GM19438 (cell line): ENCODE measurements at regions not wholly inside any gene's neighbourhood (a gene's known extent, or its start where the extent isn't known, plus 50 kb on each side); places are given as distances from the start of the nearest gene placed in this dataset.

Experiments
- ATAC-seq: cut with Tn5 transposase; IDR thresholded peaks from one replicate; pipeline ENCODE4 v1.9.1; 2021; ENCODE audit warnings: low read depth; ENCODE audit not compliant: unreplicated experiment

DNA sequence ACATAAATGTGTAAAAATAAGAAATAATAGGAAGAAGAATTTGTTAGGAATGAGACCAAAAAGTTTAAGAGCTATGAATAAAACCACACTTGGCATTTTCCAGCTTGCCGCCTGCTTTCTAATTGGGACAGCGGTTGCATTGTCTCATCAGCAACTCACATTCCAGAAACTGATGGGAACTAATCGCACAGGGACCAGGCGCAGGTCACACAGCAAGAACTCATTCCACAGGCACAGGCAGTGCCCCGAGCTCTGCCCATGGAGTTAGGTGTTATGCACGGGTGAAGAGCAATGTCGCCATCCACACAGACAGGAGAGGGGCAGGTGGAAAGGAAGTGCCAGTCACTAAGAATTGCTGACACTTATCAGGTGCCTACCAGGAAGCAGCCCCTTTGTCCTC, 279.9 kb downstream of the NSG2 start:
- ATAC-seq: no peak

- ATAC-seq: no peak
Observed at GRCh38 chr5:174325961-174326360, 280.5 kb downstream of the NSG2 start.

DNA sequence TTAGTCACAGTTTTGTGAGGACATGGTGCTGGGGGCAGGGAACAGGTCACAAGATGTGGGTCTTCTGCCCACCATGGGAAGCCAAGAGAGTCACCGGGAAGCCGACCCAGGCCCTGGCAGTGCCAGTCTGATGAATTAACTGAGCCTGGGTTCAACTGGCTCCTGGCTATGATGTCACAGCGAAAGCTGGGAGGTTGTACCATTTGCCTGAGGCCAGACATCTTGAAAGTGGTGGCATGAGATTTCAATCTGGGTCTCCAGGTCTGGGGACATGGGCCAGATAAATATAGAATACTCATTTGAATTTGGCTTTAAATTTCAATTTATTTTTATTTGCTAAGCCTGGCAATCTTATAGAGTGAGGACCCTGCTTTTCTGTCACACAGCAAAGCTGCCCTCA, 280.9 kb downstream of the NSG2 start:
- ATAC-seq: no peak

DNA sequence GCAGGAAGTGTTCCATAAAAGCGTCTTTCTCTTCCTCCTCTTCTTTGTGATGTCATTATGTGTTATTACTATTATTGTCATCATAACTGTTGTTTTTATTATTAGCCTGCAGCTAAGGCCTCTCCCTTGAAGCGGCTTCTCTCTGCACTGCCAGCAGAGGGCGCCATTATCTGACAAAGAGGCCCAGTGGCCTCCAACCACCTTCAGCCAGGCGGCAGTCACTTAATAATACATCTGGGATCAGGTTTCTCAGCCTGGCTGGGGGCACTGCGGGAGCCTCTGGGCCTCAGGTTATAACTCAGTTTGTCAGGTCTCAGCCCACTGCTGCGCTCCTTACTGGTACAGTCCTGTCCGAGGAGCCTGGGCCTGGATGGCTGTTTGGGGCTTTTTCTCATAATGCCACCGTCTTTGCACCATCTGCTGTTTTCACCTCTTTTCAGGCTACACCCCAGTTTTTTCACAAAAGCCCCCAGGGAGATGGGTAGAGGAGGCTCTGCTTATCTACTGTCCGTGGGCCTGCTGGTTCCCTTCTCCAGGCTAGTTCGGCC, 281.9 kb downstream of the NSG2 start:
- ATAC-seq: no peak

DNA sequence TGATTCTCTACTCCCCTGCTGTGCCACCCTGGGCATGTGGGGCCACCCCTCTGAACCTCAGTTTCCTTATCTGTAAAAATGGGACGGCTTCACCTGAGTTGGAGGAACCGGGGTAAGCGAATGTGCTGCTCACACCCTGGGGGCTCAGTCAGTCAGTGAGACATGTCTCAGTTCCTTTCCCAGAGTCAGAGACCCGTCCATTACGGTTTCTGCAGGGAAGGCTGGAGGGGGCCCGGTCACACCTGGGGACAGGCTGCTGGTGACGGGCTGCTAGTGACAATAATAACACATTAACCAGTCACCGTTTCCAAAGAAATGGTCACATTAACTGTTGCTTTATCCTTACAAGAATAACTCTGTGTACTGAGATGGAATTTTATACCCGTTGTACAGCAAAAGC, 282.4 kb downstream of the NSG2 start:
- no peak for ATAC-seq

- ATAC-seq: no peak
Observed at GRCh38 chr5:174328631-174329299, 283.3 kb downstream of the NSG2 start.

DNA sequence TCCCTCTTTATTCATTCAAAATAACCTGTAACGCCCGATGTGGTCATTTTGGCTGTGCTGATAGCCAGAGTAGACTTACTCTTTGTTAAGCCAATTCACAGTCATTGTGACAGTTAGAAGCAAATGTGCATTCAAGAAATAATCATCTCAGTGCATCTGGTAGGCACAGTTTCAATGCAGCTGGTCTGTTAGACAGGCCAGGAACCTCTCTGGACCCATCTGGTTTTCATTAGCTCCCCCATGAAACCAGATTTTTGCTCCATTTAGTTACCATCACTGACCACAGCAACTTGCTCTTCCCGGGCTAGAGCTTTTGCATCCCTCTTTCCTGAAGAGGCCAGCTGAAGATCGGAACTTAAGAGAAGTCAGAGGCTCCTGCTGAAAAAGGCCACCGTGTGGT, 284.2 kb downstream of the NSG2 start:
- ATAC-seq: no peak

- no peak for ATAC-seq
Observed at GRCh38 chr5:174335682-174336364, 290.3 kb downstream of the NSG2 start.

DNA sequence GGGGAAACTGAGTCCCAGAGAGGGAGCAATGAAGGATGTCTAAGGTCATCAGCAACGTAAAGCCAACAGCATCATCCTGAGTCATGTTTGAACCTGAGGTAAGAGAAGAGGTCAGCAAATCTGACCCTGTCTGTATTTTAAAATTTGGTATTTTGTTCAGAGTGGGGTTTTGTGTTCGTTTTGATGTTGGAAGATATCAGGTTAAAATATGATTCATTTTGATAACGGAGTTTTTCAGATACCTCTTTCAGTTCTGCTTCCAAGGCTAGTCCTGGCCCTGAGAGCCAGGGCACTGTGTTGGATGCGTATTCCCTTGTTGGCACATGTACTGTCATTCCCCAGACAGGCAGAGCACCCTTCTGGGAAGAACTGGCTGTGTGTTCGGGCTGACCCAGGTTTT, 291.0 kb downstream of the NSG2 start:
- no peak for ATAC-seq

GRCh38 chr5:174337276-174338184, 292.0 kb downstream of the NSG2 start:
- ATAC-seq: no peak

DNA sequence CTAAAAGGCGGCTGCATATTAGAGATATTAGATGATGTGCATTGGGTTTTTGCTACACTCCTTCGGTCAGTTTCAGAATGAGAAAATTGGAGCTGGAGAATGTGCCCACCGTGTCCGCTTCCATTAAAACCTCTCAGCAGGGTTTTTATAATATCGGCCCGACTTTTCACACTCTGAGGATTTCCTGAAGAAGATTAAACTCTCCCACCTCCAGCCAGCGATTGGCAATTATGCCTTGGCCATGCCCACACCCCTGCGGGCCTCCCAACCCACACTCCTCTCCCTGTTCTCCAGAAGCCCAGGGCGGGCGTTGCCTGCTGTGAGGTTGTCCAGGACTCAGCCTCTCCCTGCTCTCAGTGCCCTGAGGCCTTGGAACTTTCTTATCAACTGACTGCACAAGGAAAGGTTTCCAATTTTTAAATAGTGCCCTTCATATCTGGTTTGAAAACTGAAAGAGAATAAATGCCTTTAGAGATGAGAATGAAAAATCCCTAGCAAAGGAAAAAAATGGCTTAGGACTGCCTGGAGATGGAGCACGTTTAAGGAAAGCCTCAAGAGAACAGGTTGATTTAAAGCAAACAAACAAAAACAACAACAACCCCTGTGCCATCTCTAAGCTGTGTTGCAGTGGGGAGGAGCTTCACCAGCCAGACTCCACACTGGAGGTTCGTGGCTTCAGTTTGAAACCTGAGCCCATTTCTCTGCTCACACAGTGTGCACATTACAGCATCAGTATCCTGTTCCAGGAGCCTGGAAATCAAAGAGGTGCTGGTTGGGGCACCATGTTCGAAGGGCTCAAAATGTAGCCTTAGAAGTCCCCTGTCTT, 292.9 kb downstream of the NSG2 start:
- no peak for ATAC-seq

DNA sequence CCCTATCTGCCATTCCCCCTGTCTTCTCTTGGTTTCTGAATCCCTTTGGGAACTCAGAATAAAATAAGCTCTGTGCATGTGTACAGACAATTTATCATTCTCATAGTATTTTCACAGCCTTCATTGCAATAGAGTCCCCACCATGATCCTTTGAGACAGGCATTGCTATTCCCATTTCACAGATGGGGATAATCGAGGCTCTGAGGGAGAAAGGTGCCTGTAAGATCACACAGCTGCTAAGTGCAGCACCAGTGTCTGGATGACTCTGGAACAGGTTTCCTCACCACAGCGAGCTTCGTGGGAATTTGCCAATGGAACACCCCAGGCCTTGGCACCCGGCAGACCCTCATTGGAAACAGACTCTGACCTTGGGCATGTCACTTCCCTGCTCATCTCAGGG, 293.6 kb downstream of the NSG2 start:
- ATAC-seq: no peak

GRCh38 chr5:174340226-174340625, 294.7 kb downstream of the NSG2 start:
- ATAC-seq: no peak

DNA sequence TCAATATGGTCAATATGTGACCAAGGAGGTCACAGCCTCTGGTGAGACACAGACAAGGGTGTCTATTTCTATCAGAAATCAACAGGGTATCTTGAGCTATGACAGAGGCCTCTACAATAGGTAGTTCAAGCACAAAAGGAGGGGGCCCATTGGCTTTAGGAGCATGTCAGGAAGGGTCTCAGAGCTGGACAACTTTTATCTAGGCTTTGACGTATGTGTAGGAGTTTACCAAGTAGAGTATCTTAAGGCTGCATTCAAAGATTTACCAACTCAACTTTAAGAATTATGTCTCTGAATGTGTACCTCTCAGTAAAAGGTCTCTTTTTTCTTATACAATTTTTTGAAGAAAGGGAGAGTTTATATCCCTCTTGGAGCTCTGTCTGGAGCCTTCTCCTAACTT, 297.2 kb downstream of the NSG2 start:
- ATAC-seq: no peak

- no peak for ATAC-seq
Observed at GRCh38 chr5:174343826-174344225, 298.3 kb downstream of the NSG2 start.

DNA sequence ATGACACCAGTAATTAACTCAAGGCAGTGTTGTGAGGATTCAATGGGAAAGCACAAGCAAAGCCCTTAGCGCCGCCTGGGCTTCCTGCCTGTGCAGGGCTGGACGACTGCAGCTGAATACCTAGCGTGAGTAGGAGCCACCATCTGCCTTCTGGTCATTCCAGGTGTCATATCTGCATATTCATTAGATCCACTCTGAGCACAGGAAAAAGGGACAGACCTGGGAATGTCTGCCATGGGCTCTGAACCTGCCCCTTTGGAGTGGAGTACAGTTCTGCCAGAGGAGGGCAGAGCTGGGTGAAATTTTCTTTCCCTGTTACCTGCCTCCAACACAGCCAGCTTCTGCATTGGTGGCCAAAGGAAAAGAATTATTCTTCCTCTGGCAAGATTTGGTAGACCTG, 298.8 kb downstream of the NSG2 start:
- no peak for ATAC-seq

- ATAC-seq: no peak
Observed at GRCh38 chr5:174347183-174347582, 301.7 kb downstream of the NSG2 start.

GRCh38 chr5:174348311-174348981, 302.9 kb downstream of the NSG2 start:
- no peak for ATAC-seq

GRCh38 chr5:174352681-174353080, 307.2 kb downstream of the NSG2 start:
- no peak for ATAC-seq

DNA sequence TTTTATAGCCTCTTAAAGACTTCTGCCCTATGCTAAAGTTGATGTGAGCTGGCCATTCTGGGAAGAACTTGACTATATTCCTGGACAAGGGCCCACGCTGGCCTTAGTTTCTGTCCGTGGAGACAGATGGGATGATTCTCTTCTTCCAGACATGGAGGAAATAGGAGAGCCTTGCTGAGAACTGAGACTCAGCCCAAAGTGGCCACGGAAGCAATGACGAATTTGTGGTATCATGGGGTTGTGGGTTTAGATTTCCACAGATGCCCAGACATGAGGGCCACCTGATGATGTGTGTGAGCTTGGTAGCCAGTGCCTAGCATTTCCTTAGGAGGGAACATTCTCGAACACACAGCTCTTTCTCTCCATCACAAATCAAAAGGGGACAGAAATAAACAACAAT, 309.1 kb downstream of the NSG2 start:
- ATAC-seq: no peak
